ENCODE measurements at regions not wholly inside any gene's neighbourhood (a gene's known extent, or its start where the extent isn't known, plus 50 kb on each side); places are given as distances from the start of the nearest gene placed in this dataset.

GRCh38 chr1:112040891-112041740, 51.6 kb upstream of the KCND3 start:
- H3K27me3 ChIP-seq (ENCODE audit: insufficient read depth, low read depth, low read length), result no peaks in the 10 kb centered on the region
- H3K9me3 ChIP-seq (ENCODE audit: low read length), result no peaks in the 10 kb centered on the region
- no peak overlapping the region for H3K9ac ChIP-seq (ENCODE audit: low read length)
- no peaks in the 10 kb centered on the region for H4K20me1 ChIP-seq (ENCODE audit: insufficient read depth)
- H3K4me3 ChIP-seq (ENCODE audit: low read length), result no peak overlapping the region
- H3F3A ChIP-seq (ENCODE audit: insufficient read depth, low read length, poor library complexity, severe bottlenecking), result no peaks in the 10 kb centered on the region
- H3K79me2 ChIP-seq (replicated peaks; ENCODE audit: insufficient read depth, low read length), result no peaks in the 10 kb centered on the region
- H3K9me2 ChIP-seq (ENCODE audit: insufficient read depth, low read length), result no peaks in the 10 kb centered on the region
- H3K4me2 ChIP-seq (ENCODE audit: low read length), result no peak overlapping the region
- no peak overlapping the region for H3K27ac ChIP-seq (ENCODE audit: low read length)
- H2AFZ ChIP-seq (ENCODE audit: low read depth, low read length), result no peak overlapping the region
- no peaks in the 10 kb centered on the region for H3K36me3 ChIP-seq (ENCODE audit: insufficient read depth, low read length)
- TF ChIP-seq RAD21 (conservative IDR thresholded peaks at IDR 0.05), result no peak
- no peak for TF ChIP-seq MXI1 (conservative IDR thresholded peaks at IDR 0.05; ENCODE audit: poor library complexity, severe bottlenecking)
- TF ChIP-seq POLR2AphosphoS5 (IDR thresholded peaks at IDR 0.05), result no peak
- no peak for TF ChIP-seq SMC3 (conservative IDR thresholded peaks at IDR 0.05; ENCODE audit: poor library complexity)
- no peak for TF ChIP-seq TAF1 (IDR thresholded peaks at IDR 0.05; ENCODE audit: low read depth)
- no peak for TF ChIP-seq EZH2 (IDR thresholded peaks at IDR 0.05; ENCODE audit: borderline replicate concordance, insufficient read depth, low read length, poor library complexity, severe bottlenecking)
- no peak for TF ChIP-seq REST (IDR thresholded peaks at IDR 0.05; ENCODE audit: borderline replicate concordance)
- no peak for TF ChIP-seq EP300 (conservative IDR thresholded peaks at IDR 0.05; ENCODE audit: poor library complexity, severe bottlenecking)
- no peak for TF ChIP-seq CTCF (IDR thresholded peaks at IDR 0.05; ENCODE audit: poor library complexity, severe bottlenecking)

- Histone ChIP-seq H3K27me3 (ENCODE audit: insufficient read depth, low read depth, low read length) (no peaks in the 10 kb centered on the region), H3K27ac (ENCODE audit: low read length) (no peak overlapping the region), H3K9me2 (ENCODE audit: insufficient read depth, low read length) (no peaks in the 10 kb centered on the region), H3K36me3 (ENCODE audit: insufficient read depth, low read length) (no peaks in the 10 kb centered on the region), H3K9me3 (ENCODE audit: low read length) (no peaks in the 10 kb centered on the region), H2AFZ (ENCODE audit: low read depth, low read length) (no peak overlapping the region), H3K4me2 (ENCODE audit: low read length) (no peak overlapping the region), H3F3A (ENCODE audit: insufficient read depth, low read length, poor library complexity, severe bottlenecking) (no peaks in the 10 kb centered on the region), H4K20me1 (ENCODE audit: insufficient read depth) (no peaks in the 10 kb centered on the region), H3K9ac (ENCODE audit: low read length) (no peak overlapping the region), H3K79me2 (replicated peaks; ENCODE audit: insufficient read depth, low read length) (no peaks in the 10 kb centered on the region), H3K4me3 (ENCODE audit: low read length) (no peak overlapping the region)
- TF ChIP-seq TAF1 (IDR thresholded peaks at IDR 0.05; ENCODE audit: low read depth) (no peak), RAD21 (conservative IDR thresholded peaks at IDR 0.05) (no peak), EP300 (conservative IDR thresholded peaks at IDR 0.05; ENCODE audit: poor library complexity, severe bottlenecking) (no peak), SMC3 (conservative IDR thresholded peaks at IDR 0.05; ENCODE audit: poor library complexity) (no peak), REST (IDR thresholded peaks at IDR 0.05; ENCODE audit: borderline replicate concordance) (no peak), MXI1 (conservative IDR thresholded peaks at IDR 0.05; ENCODE audit: poor library complexity, severe bottlenecking) (no peak), POLR2AphosphoS5 (IDR thresholded peaks at IDR 0.05) (no peak), CTCF (IDR thresholded peaks at IDR 0.05; ENCODE audit: poor library complexity, severe bottlenecking) (no peak), EZH2 (IDR thresholded peaks at IDR 0.05; ENCODE audit: borderline replicate concordance, insufficient read depth, low read length, poor library complexity, severe bottlenecking) (no peak)
These were observed 54.4 kb upstream of the KCND3 start for GRCh38 chr1:112043901-112044300.
